SIG-M5 treated with dmso at 0.1 percent for 504 hours (cell line): ENCODE measurements at regions not wholly inside any gene's neighbourhood (a gene's known extent, or its start where the extent isn't known, plus 50 kb on each side); places are given as distances from the start of the nearest gene placed in this dataset.
A peak's percentile ranks its signal among the peaks of the same experiment; 100 is the strongest.

Source experiments
- DNase-seq: peaks from one replicate; lab custom pipeline; 2025; ENCODE audit not compliant: unreplicated experiment; lab: John Stamatoyannopoulos, UW

- DNase-seq: no peak
These were observed 57.0 kb downstream of the SEC61G start for GRCh38 chr7:54701982-54702381.

GRCh38 chr7:54699715-54700114 is 59.3 kb downstream of the SEC61G start:
- no peak for DNase-seq

DNA sequence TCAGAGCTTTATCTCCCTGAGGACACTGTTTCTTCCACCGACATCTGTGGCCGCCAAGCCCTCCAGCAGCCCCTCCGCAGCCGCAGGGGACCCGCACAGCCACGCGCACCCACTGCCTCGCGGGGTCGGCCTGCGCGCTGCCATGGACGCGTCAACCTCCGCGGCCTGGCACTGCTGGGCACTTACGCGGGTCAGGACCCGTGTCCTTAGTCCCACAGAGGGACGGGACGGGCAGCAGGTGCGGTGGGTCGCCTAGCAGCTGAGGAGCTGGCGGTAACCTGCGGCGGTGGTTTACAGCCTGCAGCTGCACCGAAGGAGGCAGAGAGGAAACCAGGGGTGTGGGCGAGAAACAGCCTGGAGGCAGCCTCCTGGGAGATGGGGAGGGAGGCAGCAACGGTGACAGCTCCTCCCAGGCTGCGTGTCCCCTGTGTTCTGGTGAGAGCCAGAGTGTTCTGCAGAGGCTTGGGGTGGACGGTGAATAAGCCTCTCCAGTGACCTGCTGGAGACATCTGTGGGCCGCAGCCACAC is 61.3 kb downstream of the SEC61G start:
- DNase-seq: no peak

DNA sequence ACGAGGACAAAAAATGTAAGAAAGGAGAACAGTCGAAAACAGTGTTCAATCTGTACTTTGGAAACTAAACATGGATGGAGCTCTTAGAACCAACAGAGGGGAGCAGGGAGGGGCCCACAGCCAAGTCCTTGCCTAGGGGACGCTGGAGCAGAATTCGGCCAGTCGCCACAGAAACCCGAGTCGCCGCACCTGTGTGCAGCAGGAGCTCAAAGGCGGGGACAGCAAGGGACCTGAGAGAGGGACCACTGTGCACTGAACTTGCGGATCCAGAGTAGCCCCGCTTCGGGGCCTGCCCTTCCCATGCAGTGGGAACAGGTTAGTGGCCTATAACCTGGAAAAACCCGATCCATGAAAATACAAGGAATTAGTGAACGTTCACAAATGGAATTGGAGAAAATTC is 68.1 kb downstream of the SEC61G start:
- no peak for DNase-seq

GRCh38 chr7:54690050-54690443 is 69.0 kb downstream of the SEC61G start:
- DNase-seq: no peak

DNA sequence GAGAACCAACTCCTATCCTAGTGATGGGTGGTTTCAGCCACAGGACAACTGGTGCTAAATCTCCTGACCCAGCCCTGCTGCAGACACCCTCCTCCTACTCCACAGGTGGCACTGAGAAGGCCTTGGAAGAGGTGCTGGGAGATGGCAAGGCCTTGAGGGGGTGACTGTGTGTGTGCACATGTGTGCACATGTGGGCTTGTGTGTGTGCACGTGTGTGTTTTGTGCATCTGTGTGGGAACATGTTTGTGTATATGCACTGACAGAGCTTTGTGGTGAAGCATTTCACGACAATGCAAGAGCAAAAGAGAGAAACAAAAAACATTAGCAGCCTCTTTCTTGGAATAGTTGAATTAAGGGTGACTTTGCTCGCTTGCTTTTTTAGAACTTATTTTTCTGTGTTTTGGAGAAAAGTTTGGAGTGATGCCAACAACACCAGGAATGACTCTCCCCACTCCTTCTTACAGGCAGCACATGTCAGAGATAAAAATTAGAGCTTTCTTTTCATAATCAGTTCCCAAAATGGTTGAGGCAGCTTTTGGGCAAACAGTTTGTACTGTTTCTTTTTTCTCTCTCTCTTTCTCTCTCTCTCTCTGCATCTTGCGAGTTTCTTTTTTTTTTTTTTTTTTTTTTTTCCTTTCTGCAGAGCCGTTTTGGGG is 69.5 kb downstream of the SEC61G start:
- DNase-seq: no peak

DNA sequence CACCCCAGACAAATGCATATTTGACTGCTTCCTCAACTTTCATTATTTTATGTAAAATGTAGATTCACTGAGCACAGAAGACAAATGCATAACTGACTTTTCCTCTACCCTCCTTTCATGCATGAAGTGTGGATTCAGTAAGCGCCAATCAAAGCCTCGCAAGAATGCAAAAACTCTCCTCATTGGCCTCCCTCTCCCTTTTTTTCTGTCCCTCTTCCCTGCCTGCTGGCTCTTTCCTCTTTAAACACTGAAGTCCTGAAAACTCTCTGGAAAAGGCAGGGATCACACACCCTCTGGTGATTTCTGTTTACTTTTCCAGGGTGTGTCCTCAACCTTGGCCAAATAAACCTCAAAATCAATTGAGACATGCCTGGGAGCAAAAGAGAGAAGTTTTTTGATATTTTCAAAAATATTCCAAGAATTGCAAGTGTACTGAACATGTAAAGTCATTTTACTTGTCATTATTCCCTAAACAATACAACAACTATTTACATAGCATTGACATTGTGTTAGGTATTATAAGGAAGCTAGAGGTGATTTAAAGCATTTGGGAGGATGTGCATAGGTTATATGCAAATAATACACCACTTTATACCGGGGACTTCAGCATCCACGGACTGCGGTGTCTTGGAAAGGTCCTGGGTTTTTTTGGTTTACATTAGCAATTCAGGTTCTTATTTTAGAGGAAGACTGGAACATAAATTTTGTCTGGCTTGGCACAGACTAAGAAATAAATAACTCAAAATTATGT is 71.4 kb downstream of the SEC61G start:
- peak; percentile 12 for DNase-seq

- DNase-seq: no peak
These were observed 78.5 kb downstream of the SEC61G start for GRCh38 chr7:54680377-54681005.

GRCh38 chr7:54679490-54679817 is 79.6 kb downstream of the SEC61G start:
- no peak for DNase-seq

DNA sequence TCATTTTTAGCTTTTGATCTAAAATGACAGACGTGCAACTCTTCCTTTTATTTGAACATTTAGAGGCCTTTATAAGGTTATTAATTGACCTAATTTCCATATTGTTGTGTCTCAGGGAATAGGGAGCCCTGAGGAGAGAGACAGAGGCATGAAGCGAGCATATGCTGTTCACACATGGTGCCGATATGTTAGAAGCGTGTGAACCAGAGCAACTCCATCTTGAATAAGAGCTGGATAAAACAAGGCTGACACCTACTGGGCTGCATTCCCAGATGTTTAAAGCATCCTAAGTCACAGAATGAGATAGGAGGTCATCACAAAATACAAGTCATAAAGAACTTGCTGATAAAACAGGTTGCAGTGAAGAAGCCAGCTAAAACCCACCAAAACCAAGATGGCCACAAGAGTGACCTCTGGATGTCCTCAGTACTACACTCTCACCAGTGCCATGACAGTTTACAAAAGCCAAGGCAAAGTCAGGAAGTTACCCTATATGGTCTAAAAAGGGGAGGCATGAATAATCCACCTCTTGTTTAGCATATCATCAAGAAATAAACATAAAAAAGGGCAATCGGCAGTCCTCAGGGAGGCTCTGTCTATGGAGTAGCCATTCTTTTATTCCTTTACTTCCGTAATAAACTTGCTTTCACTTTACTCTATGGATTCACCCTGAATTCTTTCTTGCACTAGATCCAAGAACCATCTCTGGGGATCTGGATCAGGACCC is 80.1 kb downstream of the SEC61G start:
- DNase-seq: no peak

DNA sequence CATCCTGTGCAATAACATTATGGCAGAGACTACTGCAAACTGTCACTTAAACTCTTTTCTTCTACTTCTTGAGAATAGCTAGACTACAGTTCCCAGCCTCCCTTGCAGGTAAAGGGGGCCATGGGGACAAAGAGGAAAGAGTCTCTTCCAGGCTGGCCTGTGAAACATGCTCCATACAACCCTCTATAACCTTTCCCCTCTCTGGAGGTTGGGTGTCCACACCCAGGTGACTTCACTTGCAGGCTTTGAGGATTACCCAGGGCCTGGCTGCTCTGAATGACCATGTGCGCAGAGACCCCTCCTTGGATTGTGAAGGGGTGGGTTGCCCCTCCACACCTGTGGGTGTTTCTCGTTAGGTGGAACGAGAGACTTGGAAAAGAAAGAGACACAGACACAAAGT is 84.1 kb downstream of the SEC61G start:
- no peak for DNase-seq

GRCh38 chr7:54672519-54672918 is 86.5 kb downstream of the SEC61G start:
- no peak for DNase-seq

DNA sequence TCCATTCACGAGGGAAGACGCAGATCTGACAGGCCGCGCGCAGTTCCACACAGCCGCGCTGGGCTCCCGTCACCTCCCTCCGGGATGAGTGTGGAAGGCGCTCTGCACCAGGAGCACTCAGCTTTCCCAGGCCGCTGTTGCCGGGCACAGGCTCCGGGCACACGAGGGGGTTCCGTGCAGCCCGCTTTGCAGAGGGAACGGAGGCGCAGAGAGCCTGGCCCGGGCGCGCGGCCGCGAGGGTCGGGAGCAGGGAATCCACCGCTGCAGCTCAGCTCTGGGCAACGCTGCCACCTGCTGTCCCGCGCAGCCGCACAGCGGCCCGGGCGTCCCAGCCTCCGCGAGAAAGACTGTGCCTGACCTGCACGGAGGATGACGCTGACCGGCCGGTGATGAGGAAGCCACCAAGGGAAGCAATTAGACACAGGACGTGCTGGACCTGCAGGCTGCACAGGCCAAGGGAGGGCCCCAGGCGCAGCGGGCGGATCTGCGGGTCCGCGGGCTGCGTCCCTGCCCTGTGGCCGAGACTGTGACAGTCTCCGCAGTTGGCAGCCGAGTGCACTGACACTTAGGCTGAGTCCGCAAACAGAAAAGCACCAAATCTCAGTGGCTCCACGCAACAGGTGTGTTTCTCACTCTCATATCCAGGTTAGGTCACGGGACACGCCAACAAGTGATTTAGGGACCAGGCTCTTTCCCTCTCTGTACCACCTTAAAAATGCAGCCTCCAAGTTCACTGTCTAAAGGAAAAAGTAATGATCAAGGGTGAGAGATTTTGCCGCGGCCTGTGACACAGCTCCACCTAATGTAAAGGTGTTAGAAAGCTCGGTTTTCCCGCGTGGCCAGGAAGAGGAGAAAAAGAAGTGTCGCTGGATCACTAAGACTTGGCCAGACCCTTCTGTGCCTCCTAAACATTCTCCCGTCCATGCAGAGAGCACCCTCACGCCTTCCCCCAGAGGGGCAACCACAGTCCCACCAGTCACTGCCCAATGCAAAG is 94.5 kb downstream of the SEC61G start:
- peak; percentile 29 for DNase-seq

DNA sequence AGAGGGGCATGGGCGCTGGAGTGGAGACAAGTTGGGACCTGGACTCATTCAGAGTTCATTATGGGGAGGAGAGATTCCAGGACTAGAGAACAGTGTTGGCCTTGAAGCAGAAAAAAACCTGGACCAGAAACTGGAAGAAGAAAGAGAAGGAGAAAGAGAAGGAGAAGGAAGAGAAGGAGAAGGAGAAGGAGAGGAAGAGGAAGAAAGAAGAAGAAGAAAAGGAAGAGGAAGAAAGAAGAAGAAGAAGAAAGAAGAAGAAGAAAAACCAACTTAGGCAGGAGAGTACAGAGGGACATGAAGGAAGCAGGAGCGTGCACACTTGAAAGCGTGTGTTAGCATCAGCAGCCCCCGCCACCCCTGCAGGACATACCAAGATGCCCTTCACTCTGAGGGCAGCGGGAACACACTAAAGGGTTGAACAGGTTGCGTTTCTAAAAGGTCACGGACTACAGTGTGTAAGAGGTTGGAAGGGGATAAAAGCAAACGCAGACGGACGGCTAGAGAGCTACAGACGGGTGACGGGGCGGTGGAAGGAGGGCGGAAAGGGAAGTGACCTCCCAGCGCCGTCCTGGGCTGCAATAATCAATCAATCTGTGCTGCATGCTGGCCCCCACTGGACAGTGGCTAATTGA is 95.3 kb downstream of the SEC61G start:
- DNase-seq: no peak

- DNase-seq: no peak
These were observed 95.8 kb downstream of the SEC61G start for GRCh38 chr7:54663186-54663585.

GRCh38 chr7:54662701-54663100 is 96.3 kb downstream of the SEC61G start:
- DNase-seq: no peak

- DNase-seq: no peak
These were observed 105.1 kb downstream of the SEC61G start for GRCh38 chr7:54653905-54654304.

DNA sequence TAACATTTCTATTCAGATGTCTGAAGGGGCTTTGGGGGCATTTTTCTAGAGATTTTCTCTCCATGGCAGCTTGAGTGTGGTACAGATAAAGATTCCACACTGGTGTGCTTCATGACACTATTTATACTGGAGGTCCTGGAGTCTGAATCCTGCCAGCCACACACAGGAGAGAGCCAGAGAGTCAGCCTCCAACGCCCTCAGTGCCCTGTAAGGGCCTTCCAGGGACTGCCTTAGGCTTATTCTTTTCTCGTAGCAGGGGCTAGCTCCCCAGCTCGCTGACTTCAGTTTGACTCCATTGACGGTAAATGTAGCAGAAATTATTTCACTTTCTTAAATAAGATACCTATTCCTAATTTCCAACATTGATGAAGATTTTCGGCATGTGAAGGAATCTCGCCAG is 100.9 kb downstream of the VSTM2A start:
- DNase-seq: no peak

DNA sequence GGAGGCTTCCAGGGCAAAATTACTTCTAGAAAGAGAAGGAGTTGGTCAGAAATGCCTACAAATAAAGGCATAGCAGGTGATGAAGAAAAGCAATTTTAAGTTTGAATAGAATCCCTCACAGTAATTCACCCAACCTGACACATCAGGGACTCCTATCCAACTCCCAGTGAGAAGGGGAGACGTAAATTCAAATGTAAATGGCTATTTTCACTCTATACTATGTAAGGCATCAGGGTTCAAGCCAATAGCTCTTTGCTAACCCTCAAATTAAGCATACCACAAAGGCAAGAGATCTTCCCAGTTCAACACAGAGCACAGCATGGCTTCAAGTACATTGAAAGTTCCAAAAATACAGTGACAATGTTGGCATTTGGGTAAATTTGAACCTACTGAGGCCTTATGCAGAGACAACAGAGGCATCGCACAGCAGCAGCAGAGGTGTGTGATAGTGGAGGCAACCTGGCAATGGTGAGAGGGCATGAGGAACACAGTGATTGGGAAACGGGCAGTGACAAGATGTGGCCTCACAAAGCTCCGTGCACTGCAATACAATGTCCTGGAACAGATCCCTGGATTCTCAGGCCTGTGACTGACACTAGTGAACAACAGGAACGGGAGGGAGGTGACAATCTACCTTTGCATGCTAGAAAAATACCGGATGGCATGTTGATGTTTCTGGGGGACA is 95.7 kb downstream of the VSTM2A start:
- no peak for DNase-seq
